WTC11 (cell line): ENCODE measurements at regions not wholly inside any gene's neighbourhood (a gene's known extent, or its start where the extent isn't known, plus 50 kb on each side); places are given as distances from the start of the nearest gene placed in this dataset.

Source experiments
- ATF3 ChIP-seq: sonication (generic); formaldehyde crosslinking; conservative IDR thresholded peaks from 2 replicates; pipeline ENCODE4 v1.8.1; 2022; ENCODE audit warnings: mild to moderate bottlenecking, missing genetic modification reagents
- CREM ChIP-seq: sonication (generic); formaldehyde crosslinking; IDR thresholded peaks from 2 replicates; pipeline ENCODE4 v1.8.1; 2022; ENCODE audit warnings: mild to moderate bottlenecking, missing genetic modification reagents, moderate library complexity
- CTCF ChIP-seq: fragments of 200-600 bp; IDR thresholded peaks from 2 replicates; pipeline ENCODE4 v1.8.0; 2022; ENCODE audit warnings: antibody characterized with exemption
- FOXP4 ChIP-seq: sonication (generic); formaldehyde crosslinking; IDR thresholded peaks from 2 replicates; pipeline ENCODE4 v1.8.0; 2022; ENCODE audit warnings: mild to moderate bottlenecking, missing genetic modification reagents
- HMGXB4 ChIP-seq: sonication (generic); formaldehyde crosslinking; IDR thresholded peaks from 2 replicates; pipeline ENCODE4 v1.8.1; 2023; ENCODE audit warnings: mild to moderate bottlenecking, moderate library complexity, missing genetic modification reagents
- NR1H2 ChIP-seq: sonication (generic); formaldehyde crosslinking; IDR thresholded peaks from 2 replicates; pipeline ENCODE4 v1.9.0; 2021; ENCODE audit warnings: mild to moderate bottlenecking, moderate library complexity, missing genetic modification reagents
- ZNF263 ChIP-seq: sonication (generic); formaldehyde crosslinking; IDR thresholded peaks from 2 replicates; pipeline ENCODE4 v1.8.1; 2022; ENCODE audit warnings: low read depth, mild to moderate bottlenecking, moderate library complexity, missing genetic modification reagents
- ZNF281 ChIP-seq: sonication (generic); formaldehyde crosslinking; IDR thresholded peaks from 2 replicates; pipeline ENCODE4 v1.8.0; 2023; ENCODE audit warnings: mild to moderate bottlenecking, missing genetic modification reagents
- ZNF396 ChIP-seq: fragments of 250-450 bp; sonication (Bioruptor Pico); IDR thresholded peaks from 2 replicates; pipeline ENCODE4 v1.8.0; 2021; ENCODE audit warnings: mild to moderate bottlenecking, moderate library complexity, borderline replicate concordance
- ZSCAN18 ChIP-seq: fragments of 250-450 bp; sonication (Bioruptor Pico); IDR thresholded peaks from 2 replicates; pipeline ENCODE4 v2.1.2; 2022; ENCODE audit warnings: mild to moderate bottlenecking, moderate library complexity

- TF ChIP-seq HMGXB4 (CRISPR knock-in tag) = no peak
- TF ChIP-seq CTCF = no peak
- TF ChIP-seq ZNF263 (CRISPR knock-in tag) = no peak
- TF ChIP-seq ZNF396 (CRISPR knock-in tag) = no peak
- no peak for TF ChIP-seq ZSCAN18 (CRISPR knock-in tag)
- no peak for TF ChIP-seq NR1H2 (CRISPR knock-in tag)
- no peak for TF ChIP-seq ZNF281
- no peak for TF ChIP-seq CREM (CRISPR knock-in tag)
- TF ChIP-seq ATF3 (CRISPR knock-in tag) = no peak
- no peak for TF ChIP-seq FOXP4 (CRISPR knock-in tag)
These were observed 376.8 kb upstream of the AJAP1 start for GRCh38 chr1:4277598-4277997.
